Stimulated activated CD8-positive, alpha-beta memory T cell treated with anti-CD3 and anti-CD28 coated beads, Interleukin-4, amount 100 ng/mL, for 48 hours (primary cell): ENCODE measurements at regions not wholly inside any gene's neighbourhood (a gene's known extent, or its start where the extent isn't known, plus 50 kb on each side); places are given as distances from the start of the nearest gene placed in this dataset.

Source experiments
- DNase-seq: peaks from one replicate; pipeline ENCODE4 v3.0.0-alpha.2; 2020

GRCh38 chr20:19078448-19079373 is 133.7 kb upstream of the SLC24A3 start:
- DNase-seq: no peak

- DNase-seq: no peak
These were observed 132.7 kb upstream of the SLC24A3 start for GRCh38 chr20:19079536-19080299.

- no peak for DNase-seq
These were observed 130.5 kb upstream of the SLC24A3 start for GRCh38 chr20:19081937-19082336.

- no peak for DNase-seq
These were observed 129.3 kb upstream of the SLC24A3 start for GRCh38 chr20:19083136-19083621.

- no peak for DNase-seq
These were observed 122.1 kb upstream of the SLC24A3 start for GRCh38 chr20:19090332-19090731.

GRCh38 chr20:19094959-19095541 is 117.4 kb upstream of the SLC24A3 start:
- no peak for DNase-seq

GRCh38 chr20:19095762-19096161 is 116.7 kb upstream of the SLC24A3 start:
- DNase-seq: no peak

GRCh38 chr20:19096843-19097242 is 115.6 kb upstream of the SLC24A3 start:
- DNase-seq: no peak

GRCh38 chr20:19098117-19098516 is 114.3 kb upstream of the SLC24A3 start:
- no peak for DNase-seq

GRCh38 chr20:19098806-19099578 is 113.5 kb upstream of the SLC24A3 start:
- no peak for DNase-seq

- no peak for DNase-seq
These were observed 112.6 kb upstream of the SLC24A3 start for GRCh38 chr20:19099596-19100545.

GRCh38 chr20:19100975-19101374 is 111.5 kb upstream of the SLC24A3 start:
- DNase-seq: no peak

GRCh38 chr20:19104186-19104585 is 108.3 kb upstream of the SLC24A3 start:
- no peak for DNase-seq

- DNase-seq: no peak
These were observed 104.3 kb upstream of the SLC24A3 start for GRCh38 chr20:19108155-19108554.

- DNase-seq: no peak
These were observed 102.2 kb upstream of the SLC24A3 start for GRCh38 chr20:19110285-19110684.

GRCh38 chr20:19110881-19111460 is 101.5 kb upstream of the SLC24A3 start:
- no peak for DNase-seq

GRCh38 chr20:19112828-19113227 is 99.6 kb upstream of the SLC24A3 start:
- DNase-seq: no peak

GRCh38 chr20:19113343-19113930 is 99.0 kb upstream of the SLC24A3 start:
- no peak for DNase-seq

- no peak for DNase-seq
These were observed 98.0 kb upstream of the SLC24A3 start for GRCh38 chr20:19114410-19114809.

- no peak for DNase-seq
These were observed 96.9 kb upstream of the SLC24A3 start for GRCh38 chr20:19115581-19115980.

- no peak for DNase-seq
These were observed 92.4 kb upstream of the SLC24A3 start for GRCh38 chr20:19120011-19120410.
